Ramos (cell line): ENCODE measurements at regions not wholly inside any gene's neighbourhood (a gene's known extent, or its start where the extent isn't known, plus 50 kb on each side); places are given as distances from the start of the nearest gene placed in this dataset.

Experiments
- in situ Hi-C: fragments of 300-500 bp; cut with MboI; formaldehyde crosslinking; loops from one replicate; pipeline ENCODE4 v1.14.3; 2022; ENCODE audit warnings: low sequenced_read_pairs; ENCODE audit not compliant: unreplicated experiment

DNA sequence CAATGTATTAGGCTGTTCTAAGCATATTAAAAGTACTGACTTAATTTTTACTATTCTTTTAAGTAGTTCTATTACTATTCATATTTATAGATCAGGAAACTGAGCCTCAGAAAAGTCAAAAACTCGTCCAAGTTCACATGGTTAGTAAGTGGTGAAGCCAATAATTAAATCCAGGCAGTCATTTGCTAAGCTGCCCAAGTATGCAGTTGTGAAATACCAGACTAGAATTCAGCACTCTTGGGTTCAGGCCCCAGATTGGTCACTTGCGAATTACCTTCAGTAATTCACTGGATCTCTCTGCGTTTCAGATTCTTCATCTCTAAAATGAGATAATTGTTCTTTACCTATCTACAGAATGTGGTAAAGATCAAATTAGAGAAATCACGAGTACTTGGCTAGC is 161.9 kb upstream of the CADPS start:
- in situ Hi-C loops = no loop called here

DNA sequence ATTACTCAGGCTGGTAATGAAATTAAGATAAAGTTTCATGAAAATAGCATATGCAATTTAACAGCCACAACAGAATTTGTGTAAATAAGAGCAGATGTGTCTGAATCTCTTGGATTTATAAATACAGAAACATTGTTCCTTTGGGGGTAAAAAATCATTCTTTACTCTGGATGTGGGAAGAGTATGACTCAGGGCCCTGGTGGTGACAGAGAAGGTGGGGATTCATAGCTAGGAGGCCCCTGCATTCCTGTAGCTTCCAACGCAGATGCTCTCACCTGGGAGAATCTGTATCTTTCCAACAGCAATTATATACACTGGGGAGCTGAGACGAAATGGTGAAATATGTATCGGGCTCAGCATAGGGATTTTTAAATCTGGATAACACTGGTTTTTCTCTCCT is 167.6 kb upstream of the CADPS start:
- in situ Hi-C loops = no loop called here

GRCh38 chr3:63043631-63044030 is 168.4 kb upstream of the CADPS start:
- in situ Hi-C loops = no loop called here

DNA sequence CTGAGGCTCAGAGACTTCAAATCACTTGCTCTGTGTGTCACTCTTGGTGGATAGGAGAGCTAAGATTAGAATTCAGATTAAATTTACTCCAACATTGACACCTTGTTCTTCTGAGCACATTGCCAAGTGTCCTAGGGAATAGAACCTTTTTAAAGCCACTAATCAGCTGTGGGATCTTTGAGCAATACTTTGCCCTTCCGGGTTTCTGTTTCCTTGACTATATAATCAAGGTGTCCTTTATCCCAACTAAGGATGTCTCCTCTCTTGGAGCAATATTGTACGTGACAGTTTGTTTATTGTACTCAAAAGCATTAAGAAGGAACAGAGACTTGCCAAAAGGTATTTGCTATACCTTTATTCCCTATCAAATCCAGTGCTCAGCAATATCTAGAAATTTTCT is 170.9 kb upstream of the CADPS start:
- in situ Hi-C loops = no loop called here

- in situ Hi-C loops = no loop called here
Observed at GRCh38 chr3:63046580-63046979, 171.4 kb upstream of the CADPS start.

GRCh38 chr3:63047068-63047467 is 171.9 kb upstream of the CADPS start:
- in situ Hi-C loops = no loop called here

GRCh38 chr3:63048367-63049326 is 173.4 kb upstream of the CADPS start:
- in situ Hi-C loops = no loop called here

GRCh38 chr3:63050548-63051177 is 175.4 kb upstream of the CADPS start:
- in situ Hi-C loops = no loop called here

GRCh38 chr3:63051920-63052319 is 176.7 kb upstream of the CADPS start:
- in situ Hi-C loops = no loop called here

GRCh38 chr3:63056932-63057331 is 181.7 kb upstream of the CADPS start:
- in situ Hi-C loops = no loop called here

DNA sequence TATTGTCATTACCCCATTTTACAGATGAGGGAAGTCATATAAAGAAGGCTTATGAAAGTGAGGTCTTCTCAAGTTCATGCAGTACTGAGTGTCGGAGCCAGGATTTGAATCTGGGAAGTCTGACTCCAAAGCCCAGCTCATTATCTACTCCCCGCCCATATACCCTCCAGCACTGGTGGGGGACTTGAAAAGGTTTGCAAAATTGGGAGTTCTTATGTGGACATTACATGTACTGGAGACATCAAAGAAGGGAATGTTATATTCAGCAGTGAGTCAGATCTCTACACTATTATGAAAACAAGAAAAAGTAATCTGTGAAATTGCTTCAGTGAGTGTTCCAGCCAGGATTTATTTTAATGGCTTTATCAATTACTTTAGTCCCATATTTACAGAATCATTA is 185.2 kb upstream of the CADPS start:
- in situ Hi-C loops = no loop called here

DNA sequence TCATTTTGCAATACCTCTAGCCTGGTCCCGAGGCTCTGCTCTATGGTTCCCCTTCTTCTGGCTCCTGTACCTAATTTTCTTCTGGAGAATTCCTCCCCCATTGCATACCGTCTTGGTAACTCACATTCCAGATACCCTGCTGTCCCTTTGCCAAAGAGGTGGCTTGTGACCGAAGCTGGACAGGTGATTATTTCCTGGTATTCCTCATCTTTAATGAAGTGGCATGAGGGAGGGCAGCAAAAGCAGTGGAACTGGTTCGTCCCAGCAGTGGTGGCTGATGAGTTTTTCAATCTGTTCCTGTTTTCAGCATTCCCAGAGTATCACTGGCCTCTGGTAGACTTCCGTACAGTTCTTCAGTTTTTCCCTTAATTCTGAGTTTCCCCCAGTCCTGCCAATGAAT is 186.2 kb upstream of the CADPS start:
- in situ Hi-C loops = no loop called here

DNA sequence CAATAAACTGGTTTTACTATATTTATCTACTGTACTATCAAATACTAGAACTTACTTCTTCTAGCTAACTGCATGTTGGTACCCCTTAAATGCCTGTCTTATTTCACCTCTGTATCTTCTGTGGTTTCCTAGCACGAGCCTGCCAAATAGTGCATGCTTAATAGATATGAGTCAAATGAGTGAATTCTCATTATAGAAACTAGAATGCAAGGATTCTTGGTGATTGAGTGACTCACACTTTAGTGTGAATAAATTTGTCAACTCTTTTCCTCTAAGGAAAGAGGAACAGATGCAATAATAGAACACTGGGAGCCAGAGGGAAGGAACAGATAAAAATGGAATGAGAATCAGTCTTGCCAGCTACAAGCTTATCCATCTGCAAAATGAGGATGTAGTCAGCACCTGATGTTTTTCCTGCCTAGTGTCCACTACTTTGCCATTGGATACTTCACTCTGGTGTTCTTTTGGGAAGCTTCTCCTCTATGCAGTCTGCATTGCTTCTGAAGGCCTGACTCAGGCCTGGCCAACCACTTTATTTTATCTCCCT is 189.1 kb upstream of the CADPS start:
- in situ Hi-C loops = no loop called here

GRCh38 chr3:63067999-63068645 is 192.9 kb upstream of the CADPS start:
- in situ Hi-C loops = no loop called here

GRCh38 chr3:63069806-63070475 is 194.7 kb upstream of the CADPS start:
- in situ Hi-C loops = no loop called here

- in situ Hi-C loops = no loop called here
Observed at GRCh38 chr3:63070476-63070810, 195.2 kb upstream of the CADPS start.

DNA sequence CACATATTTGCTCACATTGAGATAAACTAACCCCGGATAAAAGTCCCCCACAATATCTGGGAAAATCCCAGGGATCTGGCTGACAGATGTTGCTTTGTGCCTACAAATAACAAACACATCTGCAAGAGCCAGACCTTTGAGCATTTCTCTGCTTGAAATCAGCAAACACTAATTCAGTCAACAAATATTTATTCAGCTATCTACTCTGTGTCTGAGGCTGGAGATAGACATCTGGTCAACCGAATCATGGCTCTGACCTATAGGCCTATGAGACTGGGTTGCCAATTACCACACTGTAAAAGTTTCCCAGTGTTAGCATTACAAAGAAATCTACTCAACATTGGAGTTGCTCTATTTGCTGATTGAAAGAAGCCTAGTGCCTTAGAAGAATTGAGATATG is 201.1 kb upstream of the CADPS start:
- in situ Hi-C loops = no loop called here

DNA sequence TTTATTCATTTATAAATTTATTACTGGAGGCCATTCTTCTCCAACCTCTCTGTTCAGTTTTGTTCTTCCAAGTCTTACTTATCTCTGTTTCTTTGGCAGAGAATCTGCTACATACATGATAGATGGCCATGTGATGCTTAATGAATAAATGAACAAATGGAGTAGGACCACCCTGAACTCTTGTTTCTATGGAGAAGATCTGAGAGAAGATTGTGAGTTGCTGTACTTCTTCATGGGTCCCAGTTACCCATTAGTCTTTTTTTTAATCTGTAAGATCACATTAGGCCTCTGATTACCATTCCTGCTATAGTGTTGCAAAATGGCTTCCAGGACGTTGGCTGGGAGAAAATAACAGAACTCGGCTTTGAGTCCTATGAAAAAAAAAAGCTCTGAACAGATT is 191.9 kb upstream of the SYNPR start:
- in situ Hi-C loops = no loop called here

DNA sequence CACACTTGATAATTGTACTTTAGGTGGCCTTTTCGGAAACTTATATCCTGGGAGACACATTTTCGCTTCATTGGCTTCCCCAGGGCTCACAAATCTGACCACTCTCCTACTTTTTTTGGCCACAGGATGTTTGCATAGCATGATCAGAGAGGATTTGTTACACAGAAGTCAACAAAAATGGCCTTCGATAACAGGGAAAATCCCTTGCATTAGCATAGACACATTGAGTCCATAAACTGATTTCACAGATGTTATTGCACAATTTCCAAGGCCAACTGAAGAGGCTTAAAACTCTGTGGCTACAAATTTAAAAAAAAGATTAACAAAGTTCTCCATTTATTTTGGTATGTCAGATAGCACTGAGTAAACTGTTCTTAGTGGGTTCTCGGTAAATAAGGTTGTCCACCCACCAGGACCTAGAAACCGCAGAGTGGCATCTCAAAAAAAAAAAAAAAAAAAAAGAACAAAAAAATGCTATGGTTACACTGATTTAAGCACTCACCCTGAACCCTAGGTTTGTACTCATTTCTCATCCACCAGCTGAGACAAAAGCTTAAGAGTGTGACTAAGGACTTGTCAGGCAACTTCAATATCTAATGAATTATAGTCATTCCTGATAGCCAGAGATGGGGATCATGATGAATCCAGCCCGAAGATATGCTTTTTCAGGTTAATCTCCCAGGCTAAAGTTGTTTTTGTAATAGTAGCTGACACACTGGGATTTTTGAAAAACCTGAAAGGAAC is 188.9 kb upstream of the SYNPR start:
- in situ Hi-C loops = no loop called here

DNA sequence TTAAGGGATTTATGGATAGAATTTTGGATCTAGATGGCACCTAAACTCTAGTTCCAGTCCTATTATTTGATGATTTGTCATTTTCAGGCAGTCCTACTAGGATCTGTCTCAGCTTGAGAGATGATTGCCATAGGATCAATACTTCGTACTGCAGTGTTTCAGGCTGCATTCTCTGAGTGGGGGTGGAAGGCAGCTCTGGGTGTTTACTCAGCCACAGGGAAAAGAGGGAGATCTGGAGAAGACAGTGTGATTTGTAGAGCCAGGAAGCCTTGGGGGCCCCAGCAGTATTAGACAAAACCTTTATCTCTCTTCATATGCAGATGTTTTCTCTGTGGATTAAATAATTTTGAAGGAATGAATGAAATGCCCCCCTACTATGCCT is 188.4 kb upstream of the SYNPR start:
- in situ Hi-C loops = no loop called here
